ENCODE measurements at regions not wholly inside any gene's neighbourhood (a gene's known extent, or its start where the extent isn't known, plus 50 kb on each side); places are given as distances from the start of the nearest gene placed in this dataset.

GRCh38 chr4:148730082-148730640, 287.9 kb upstream of the NR3C2 start:
- H3K4me3 ChIP-seq (ENCODE audit: low read depth, low read length), result no peak overlapping the region
- intact Hi-C loops (cut with micrococcal nuclease; ENCODE audit: unreplicated experiment), result no loop called here
- no peaks in the 10 kb centered on the region for H3K9me3 ChIP-seq
- Mint-ChIP-seq H3K4me1 (ENCODE audit: low read depth, unreplicated experiment) (no peaks in the 10 kb centered on the region), H3K27me3 (ENCODE audit: insufficient read depth, unreplicated experiment) (no peaks in the 10 kb centered on the region), H3K27ac (ENCODE audit: unreplicated experiment) (no peak overlapping the region), H3K4me3 (ENCODE audit: unreplicated experiment) (no peak overlapping the region), H3K36me3 (ENCODE audit: insufficient read depth, unreplicated experiment) (no peaks in the 10 kb centered on the region), H3K9me3 (ENCODE audit: unreplicated experiment) (no peaks in the 10 kb centered on the region)
- CTCF ChIA-PET, result no interaction called here
- H3K27me3 ChIP-seq (replicated peaks; ENCODE audit: control insufficient read depth, insufficient read depth, low read length), result no peaks in the 10 kb centered on the region
- TF ChIP-seq CTCF (IDR thresholded peaks at IDR 0.05; ENCODE audit: insufficient read depth in 1 of 2, low read depth in 1 of 2, low read length in 1 of 2, severe bottlenecking in 1 of 2, unreplicated experiment in 1 of 2), result no peak
- no peaks in the 10 kb centered on the region for H3K4me1 ChIP-seq
- no peak for DNase-seq
- H3K36me3 ChIP-seq (ENCODE audit: control insufficient read depth, insufficient read depth, low read length), result no peaks in the 10 kb centered on the region
- BruUV-seq (replicated peaks), result no TSS peak
- POLR2A ChIA-PET, result no interaction called here

- BruUV-seq (replicated peaks), result no TSS peak
- no peak for TF ChIP-seq CTCF (IDR thresholded peaks at IDR 0.05; ENCODE audit: insufficient read depth in 1 of 2, low read depth in 1 of 2, low read length in 1 of 2, severe bottlenecking in 1 of 2, unreplicated experiment in 1 of 2)
- Histone ChIP-seq H3K4me3 (ENCODE audit: low read depth, low read length) (no peak overlapping the region), H3K36me3 (ENCODE audit: control insufficient read depth, insufficient read depth, low read length) (no peaks in the 10 kb centered on the region), H3K9me3 (no peaks in the 10 kb centered on the region), H3K27me3 (replicated peaks; ENCODE audit: control insufficient read depth, insufficient read depth, low read length) (no peaks in the 10 kb centered on the region), H3K4me1 (no peaks in the 10 kb centered on the region)
- Mint-ChIP-seq H3K27ac (ENCODE audit: unreplicated experiment) (no peak overlapping the region), H3K4me1 (ENCODE audit: low read depth, unreplicated experiment) (no peaks in the 10 kb centered on the region), H3K36me3 (ENCODE audit: insufficient read depth, unreplicated experiment) (no peaks in the 10 kb centered on the region), H3K9me3 (ENCODE audit: unreplicated experiment) (no peaks in the 10 kb centered on the region), H3K27me3 (ENCODE audit: insufficient read depth, unreplicated experiment) (no peaks in the 10 kb centered on the region), H3K4me3 (ENCODE audit: unreplicated experiment) (no peak overlapping the region)
- intact Hi-C loops (cut with micrococcal nuclease; ENCODE audit: unreplicated experiment), result no loop called here
- DNase-seq, result no peak
- ChIA-PET POLR2A (no interaction called here), CTCF (no interaction called here)
These were observed 275.8 kb upstream of the NR3C2 start for GRCh38 chr4:148717988-148718387.

GRCh38 chr4:148716431-148717052, 274.3 kb upstream of the NR3C2 start:
- DNase-seq, result no peak
- Mint-ChIP-seq H3K36me3 (ENCODE audit: insufficient read depth, unreplicated experiment) (no peaks in the 10 kb centered on the region), H3K27me3 (ENCODE audit: insufficient read depth, unreplicated experiment) (no peaks in the 10 kb centered on the region), H3K9me3 (ENCODE audit: unreplicated experiment) (no peaks in the 10 kb centered on the region), H3K4me1 (ENCODE audit: low read depth, unreplicated experiment) (no peaks in the 10 kb centered on the region), H3K4me3 (ENCODE audit: unreplicated experiment) (no peak overlapping the region), H3K27ac (ENCODE audit: unreplicated experiment) (no peak overlapping the region)
- Histone ChIP-seq H3K4me3 (ENCODE audit: low read depth, low read length) (no peak overlapping the region), H3K27me3 (replicated peaks; ENCODE audit: control insufficient read depth, insufficient read depth, low read length) (no peaks in the 10 kb centered on the region), H3K9me3 (no peaks in the 10 kb centered on the region), H3K4me1 (no peaks in the 10 kb centered on the region), H3K36me3 (ENCODE audit: control insufficient read depth, insufficient read depth, low read length) (no peaks in the 10 kb centered on the region)
- CTCF ChIA-PET, result no interaction called here
- POLR2A ChIA-PET, result no interaction called here
- no peak for TF ChIP-seq CTCF (IDR thresholded peaks at IDR 0.05; ENCODE audit: insufficient read depth in 1 of 2, low read depth in 1 of 2, low read length in 1 of 2, severe bottlenecking in 1 of 2, unreplicated experiment in 1 of 2)
- no TSS peak for BruUV-seq (replicated peaks)
- intact Hi-C loops (cut with micrococcal nuclease; ENCODE audit: unreplicated experiment), result no loop called here
